NB4 (cell line): ENCODE measurements at regions not wholly inside any gene's neighbourhood (a gene's known extent, or its start where the extent isn't known, plus 50 kb on each side); places are given as distances from the start of the nearest gene placed in this dataset.

ENCODE experiments used
- CTCF ChIP-seq: IDR thresholded peaks from one replicate; pipeline ENCODE4 v1.5.1; 2012; ENCODE audit warnings: low read depth, low read length
- POLR2A ChIP-seq: IDR thresholded peaks from 2 replicates; pipeline ENCODE4 v1.6.1; 2011; ENCODE audit warnings: mild to moderate bottlenecking; ENCODE audit not compliant: insufficient read length; ENCODE audit errors: extremely low read depth

GRCh38 chr7:52091996-52092395, 775.4 kb upstream of the COBL start:
- TF ChIP-seq POLR2A, result no peak
- no peak for TF ChIP-seq CTCF
